ENCODE measurements at regions not wholly inside any gene's neighbourhood (a gene's known extent, or its start where the extent isn't known, plus 50 kb on each side); places are given as distances from the start of the nearest gene placed in this dataset.

DNA sequence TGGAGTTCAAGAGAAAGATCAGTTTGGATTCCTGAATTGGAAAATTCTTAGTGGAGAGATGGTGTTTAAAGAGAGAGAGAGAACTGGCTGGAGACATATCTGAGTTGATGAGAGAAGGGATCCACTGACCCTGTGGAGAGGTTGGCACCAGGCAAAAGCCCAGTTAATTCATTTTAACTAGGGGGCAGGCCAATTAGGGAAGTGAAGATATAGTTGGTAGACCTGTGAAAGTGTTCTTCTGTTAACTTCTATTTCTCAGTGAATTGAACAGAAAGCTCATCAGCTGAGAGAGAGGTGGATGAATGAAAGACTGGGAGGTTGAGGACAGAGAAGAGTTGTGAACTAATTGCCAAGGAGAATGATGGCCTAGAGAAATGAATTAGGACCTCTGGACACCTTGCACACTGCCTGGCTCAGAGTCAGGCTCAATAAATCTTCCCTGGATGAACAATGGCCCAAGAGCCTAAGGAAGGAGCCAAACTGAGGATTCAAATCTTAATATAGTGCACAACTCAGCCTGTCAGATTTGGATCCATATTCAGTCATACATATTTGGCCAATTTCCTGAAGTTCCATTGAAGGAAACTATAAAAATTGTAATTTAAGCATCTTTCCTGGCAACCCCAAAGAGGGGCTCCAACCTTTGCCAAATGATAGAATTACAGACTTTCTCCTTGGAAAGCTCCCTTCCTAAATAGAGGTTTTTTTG is 82.2 kb upstream of the RMDN2 start:
- TF ChIP-seq EZH2 (IDR thresholded peaks at IDR 0.05; ENCODE audit: borderline replicate concordance, insufficient read depth, low read length, poor library complexity, severe bottlenecking) (no peak), EP300 (conservative IDR thresholded peaks at IDR 0.05; ENCODE audit: poor library complexity, severe bottlenecking) (no peak), CTCF (IDR thresholded peaks at IDR 0.05; ENCODE audit: poor library complexity, severe bottlenecking) (no peak), POLR2AphosphoS5 (IDR thresholded peaks at IDR 0.05) (no peak)

Measured in neural cell (in vitro differentiated cells).